GM19455 (cell line): ENCODE measurements at regions not wholly inside any gene's neighbourhood (a gene's known extent, or its start where the extent isn't known, plus 50 kb on each side); places are given as distances from the start of the nearest gene placed in this dataset.
"Not testable (repeated sequence)": the region's sequence is repeated elsewhere in the genome, so short reads cannot be mapped to it uniquely, and the experiment has no call there.

Experiments used
- ATAC-seq: cut with Tn5 transposase; IDR thresholded peaks from one replicate; pipeline ENCODE4 v1.9.1; 2021; ENCODE audit not compliant: unreplicated experiment

GRCh38 chr5:147075187-147075586 is 159.6 kb upstream of the STK32A start:
- no peak for ATAC-seq

GRCh38 chr5:147080391-147080790 is 154.4 kb upstream of the STK32A start:
- no peak for ATAC-seq

GRCh38 chr5:147081311-147081764 is 153.5 kb upstream of the STK32A start:
- no peak for ATAC-seq

GRCh38 chr5:147084702-147085101 is 150.1 kb upstream of the STK32A start:
- no peak for ATAC-seq

GRCh38 chr5:147085409-147085808 is 149.4 kb upstream of the STK32A start:
- ATAC-seq: no peak

- no peak for ATAC-seq
These were observed 142.8 kb upstream of the STK32A start for GRCh38 chr5:147092044-147092443.

GRCh38 chr5:147093138-147093537 is 141.7 kb upstream of the STK32A start:
- ATAC-seq: no peak

- no peak for ATAC-seq
These were observed 139.1 kb upstream of the STK32A start for GRCh38 chr5:147095740-147096139.

- no peak for ATAC-seq
These were observed 136.5 kb upstream of the STK32A start for GRCh38 chr5:147098233-147098790.

- ATAC-seq: no peak
These were observed 133.0 kb upstream of the STK32A start for GRCh38 chr5:147101659-147102369.

- no peak for ATAC-seq
These were observed 121.9 kb upstream of the STK32A start for GRCh38 chr5:147112899-147113298.

- ATAC-seq: no peak
These were observed 120.9 kb upstream of the STK32A start for GRCh38 chr5:147113967-147114366.

GRCh38 chr5:147139759-147140158 is 95.1 kb upstream of the STK32A start:
- ATAC-seq: not testable (repeated sequence)

GRCh38 chr5:147140558-147140957 is 94.3 kb upstream of the STK32A start:
- ATAC-seq: no peak

- not testable (repeated sequence) for ATAC-seq
These were observed 93.2 kb upstream of the STK32A start for GRCh38 chr5:147141580-147141979.

- no peak for ATAC-seq
These were observed 91.6 kb upstream of the STK32A start for GRCh38 chr5:147143215-147143614.

- ATAC-seq: no peak
These were observed 89.5 kb upstream of the STK32A start for GRCh38 chr5:147145328-147145727.

GRCh38 chr5:147148715-147149114 is 86.1 kb upstream of the STK32A start:
- no peak for ATAC-seq

- no peak for ATAC-seq
These were observed 82.7 kb upstream of the STK32A start for GRCh38 chr5:147152086-147152485.

GRCh38 chr5:147154809-147155208 is 80.0 kb upstream of the STK32A start:
- ATAC-seq: no peak

- ATAC-seq: no peak
These were observed 78.8 kb upstream of the STK32A start for GRCh38 chr5:147156012-147156411.

GRCh38 chr5:147160902-147161700 is 73.7 kb upstream of the STK32A start:
- ATAC-seq: no peak
